Glutamatergic neuron (in vitro differentiated cells): ENCODE measurements at regions not wholly inside any gene's neighbourhood (a gene's known extent, or its start where the extent isn't known, plus 50 kb on each side); places are given as distances from the start of the nearest gene placed in this dataset.

Experiments
- DNase-seq: peaks from one replicate; pipeline ENCODE4 v3.0.0; 2022
- H3K27ac Mint-ChIP-seq: one replicate; pipeline ENCODE4 v1.8.0; 2020; ENCODE audit warnings: mild to moderate bottlenecking, mixed read lengths, inconsistent platforms; ENCODE audit not compliant: unreplicated experiment
- H3K27me3 Mint-ChIP-seq: one replicate; pipeline ENCODE4 v1.8.0; 2020; ENCODE audit warnings: mild to moderate bottlenecking, moderate library complexity, mixed read lengths, inconsistent platforms; ENCODE audit not compliant: unreplicated experiment
- H3K36me3 Mint-ChIP-seq: one replicate; pipeline ENCODE4 v1.8.0; 2020; ENCODE audit warnings: mild to moderate bottlenecking, mixed read lengths, inconsistent platforms; ENCODE audit not compliant: unreplicated experiment
- H3K4me1 Mint-ChIP-seq: one replicate; pipeline ENCODE4 v1.8.0; 2020; ENCODE audit warnings: mild to moderate bottlenecking, low read depth, mixed read lengths, inconsistent platforms; ENCODE audit not compliant: unreplicated experiment
- H3K4me3 Mint-ChIP-seq: one replicate; pipeline ENCODE4 v1.8.0; 2020; ENCODE audit warnings: mild to moderate bottlenecking, mixed read lengths, inconsistent platforms; ENCODE audit not compliant: unreplicated experiment
- H3K9me3 Mint-ChIP-seq: one replicate; pipeline ENCODE4 v1.8.0; 2020; ENCODE audit warnings: mild to moderate bottlenecking, moderate library complexity, mixed read lengths, inconsistent platforms; ENCODE audit not compliant: unreplicated experiment
- CTCF ChIP-seq: fragments of 200-600 bp; sonication (generic); IDR thresholded peaks from one replicate; pipeline ENCODE4 v1.5.0; 2021; ENCODE audit not compliant: partially characterized antibody, unreplicated experiment

DNA sequence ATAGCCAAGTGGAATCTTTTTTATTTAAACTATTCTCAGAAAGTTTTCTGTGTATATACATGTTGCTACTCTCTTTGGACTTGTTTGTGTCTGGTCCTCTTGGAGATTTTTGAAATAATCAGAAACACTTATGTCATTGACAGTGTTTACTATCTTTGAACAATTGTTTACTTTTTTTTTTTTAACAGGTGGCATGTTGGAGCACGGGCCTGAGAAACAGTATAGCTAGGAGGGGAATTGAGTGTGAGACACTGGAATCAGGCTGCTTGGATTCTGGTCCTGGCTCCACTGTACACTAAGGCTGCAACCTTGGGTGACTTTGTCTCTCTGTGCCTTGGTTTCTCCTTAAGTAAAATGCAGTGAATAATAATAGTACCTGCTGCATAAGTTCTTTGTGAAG lies 279.6 kb downstream of the PRL start:
- Mint-ChIP-seq H3K36me3 (peaks cover 8% of the 10 kb centered on the region), H3K27ac (no peak overlapping the region), H3K4me1 (peaks cover 5% of the 10 kb centered on the region), H3K9me3 (peaks cover 4% of the 10 kb centered on the region), H3K27me3 (peaks cover 3% of the 10 kb centered on the region), H3K4me3 (no peak overlapping the region)
- no peak for DNase-seq
- TF ChIP-seq CTCF = no peak

GRCh38 chr6:22017766-22018165 lies 279.1 kb downstream of the PRL start:
- H3K36me3 Mint-ChIP-seq = peaks cover 8% of the 10 kb centered on the region
- no peak overlapping the region for H3K4me3 Mint-ChIP-seq
- no peak for DNase-seq
- TF ChIP-seq CTCF = no peak
- H3K9me3 Mint-ChIP-seq = peaks cover 4% of the 10 kb centered on the region
- H3K27me3 Mint-ChIP-seq = peaks cover 3% of the 10 kb centered on the region
- H3K27ac Mint-ChIP-seq = no peak overlapping the region
- H3K4me1 Mint-ChIP-seq = peaks cover 5% of the 10 kb centered on the region

DNA sequence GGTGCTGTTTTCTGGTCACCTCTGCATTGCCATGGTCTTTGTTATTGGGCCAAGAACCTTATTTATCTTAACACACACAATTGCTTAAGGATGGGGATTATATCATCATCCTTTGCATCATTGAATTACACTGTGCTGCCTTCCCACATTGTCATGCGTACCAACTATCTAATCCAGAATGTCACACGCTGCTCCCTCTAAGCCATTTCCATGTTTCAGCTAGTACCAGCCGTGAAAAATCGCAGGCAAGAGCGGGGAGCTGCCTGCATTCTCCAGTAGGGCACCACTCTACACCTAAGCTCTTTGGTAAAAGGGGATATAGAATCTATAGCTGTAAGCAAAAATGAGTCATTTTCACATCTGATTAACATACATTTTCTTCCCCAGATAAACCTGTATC lies 277.0 kb downstream of the PRL start:
- TF ChIP-seq CTCF = no peak
- Mint-ChIP-seq H3K4me3 (no peak overlapping the region), H3K27ac (no peak overlapping the region), H3K36me3 (no peaks in the 10 kb centered on the region), H3K9me3 (no peaks in the 10 kb centered on the region), H3K4me1 (peaks cover 3% of the 10 kb centered on the region), H3K27me3 (no peaks in the 10 kb centered on the region)
- DNase-seq = no peak

DNA sequence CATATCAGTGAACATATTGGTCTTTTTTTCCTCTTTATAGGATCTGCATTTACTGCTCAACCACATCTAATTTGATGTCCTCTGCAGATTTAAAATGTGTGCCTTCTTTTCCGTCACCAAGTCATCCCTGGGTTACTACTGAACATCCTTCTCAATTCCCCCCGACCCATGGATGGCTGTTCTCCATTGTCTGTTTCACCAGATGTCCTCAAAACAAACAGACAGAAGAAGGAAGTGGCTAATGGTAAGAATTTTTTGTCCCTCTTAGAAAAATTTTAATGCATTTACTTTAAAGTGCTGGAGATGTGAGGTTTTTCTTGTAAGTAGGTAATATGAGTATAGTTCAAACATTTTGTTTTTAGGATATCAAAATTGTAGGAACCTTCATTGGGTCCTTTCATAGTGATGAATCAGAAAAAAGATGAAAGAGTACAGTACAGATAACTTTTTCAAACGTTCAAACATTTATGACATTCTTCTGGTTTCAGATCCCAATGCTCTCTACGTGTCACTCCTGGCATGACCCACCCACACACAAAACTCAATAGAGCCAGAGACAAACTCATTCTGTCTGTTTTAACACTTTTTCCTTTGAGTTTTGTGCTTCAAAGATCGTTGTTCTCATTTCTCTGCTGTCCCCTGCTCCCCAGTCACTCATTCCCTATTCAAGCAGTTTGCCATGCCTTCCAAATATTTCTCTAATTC lies 276.4 kb downstream of the PRL start:
- Mint-ChIP-seq H3K36me3 (no peaks in the 10 kb centered on the region), H3K27ac (no peak overlapping the region), H3K4me3 (no peak overlapping the region), H3K4me1 (peaks cover 9% of the 10 kb centered on the region), H3K27me3 (peaks cover 3% of the 10 kb centered on the region), H3K9me3 (no peaks in the 10 kb centered on the region)
- no peak for DNase-seq
- no peak for TF ChIP-seq CTCF

DNA sequence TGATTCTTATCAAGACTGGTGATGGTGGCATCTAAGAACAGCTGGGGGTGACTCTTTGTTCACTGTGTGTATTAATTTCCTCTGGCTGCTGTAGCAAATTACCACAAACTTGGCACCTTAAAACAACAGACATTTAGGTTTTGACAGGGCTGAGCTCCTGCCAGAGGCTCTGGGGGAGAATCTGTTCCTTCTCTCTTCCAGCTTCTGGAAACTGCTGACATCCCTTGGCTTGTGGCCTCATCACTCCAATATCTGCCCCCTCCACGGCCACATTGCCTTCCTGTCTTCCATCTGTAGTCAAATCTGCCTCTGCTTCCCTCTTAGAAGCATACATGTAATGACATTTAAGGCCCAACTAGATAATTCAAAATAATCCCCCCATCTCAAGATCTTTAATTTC lies 274.9 kb downstream of the PRL start:
- TF ChIP-seq CTCF = no peak
- Mint-ChIP-seq H3K36me3 (no peaks in the 10 kb centered on the region), H3K27me3 (peaks cover 3% of the 10 kb centered on the region), H3K9me3 (no peaks in the 10 kb centered on the region), H3K4me3 (no peak overlapping the region), H3K4me1 (peaks cover 19% of the 10 kb centered on the region), H3K27ac (no peak overlapping the region)
- DNase-seq = no peak
